Left ventricle myocardium superior (tissue), 1 donor: ENCODE measurements at regions not wholly inside any gene's neighbourhood (a gene's known extent, or its start where the extent isn't known, plus 50 kb on each side); places are given as distances from the start of the nearest gene placed in this dataset.

ENCODE experiments used
- ATAC-seq: fragments of 200-7000 bp; cut with Tn5 transposase; one replicate; pipeline ENCODE4 v1.9.1; 2020; ENCODE audit warnings: mild to moderate bottlenecking, moderate library complexity
- DNase-seq: peaks from one replicate; pipeline ENCODE4 v3.0.0-alpha.2; 2020
- intact Hi-C: fragments of 100-400 bp; cut with micrococcal nuclease; formaldehyde crosslinking; loops from one replicate; pipeline ENCODE4 v1.11.0; 2022
- donor health status: DM: no; HTN: yes; CAD: no; lungs with severe emphysema.

DNA sequence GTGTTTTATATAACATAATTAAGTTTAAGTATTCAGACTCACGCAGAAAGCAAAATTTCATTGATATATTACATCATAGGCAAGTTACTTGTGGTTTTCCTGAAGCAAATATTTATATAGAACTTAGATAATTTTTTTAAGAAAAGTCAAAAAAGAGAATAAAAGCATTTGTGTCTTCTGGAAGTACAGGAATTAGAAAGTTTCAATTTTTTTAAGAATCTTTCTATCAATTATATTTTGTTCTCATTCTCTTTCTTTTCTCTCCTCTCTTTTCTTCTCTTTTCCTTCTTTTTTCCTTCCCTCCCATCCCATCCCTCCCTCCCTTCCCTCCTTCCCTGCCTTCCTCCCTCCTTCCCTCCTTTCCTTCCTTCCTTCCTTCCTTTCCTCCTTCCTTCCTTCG is 120.7 kb upstream of the CDH8 start:
- ATAC-seq (no peak), DNase-seq (no peak)
- intact Hi-C loops, result no loop called here

DNA sequence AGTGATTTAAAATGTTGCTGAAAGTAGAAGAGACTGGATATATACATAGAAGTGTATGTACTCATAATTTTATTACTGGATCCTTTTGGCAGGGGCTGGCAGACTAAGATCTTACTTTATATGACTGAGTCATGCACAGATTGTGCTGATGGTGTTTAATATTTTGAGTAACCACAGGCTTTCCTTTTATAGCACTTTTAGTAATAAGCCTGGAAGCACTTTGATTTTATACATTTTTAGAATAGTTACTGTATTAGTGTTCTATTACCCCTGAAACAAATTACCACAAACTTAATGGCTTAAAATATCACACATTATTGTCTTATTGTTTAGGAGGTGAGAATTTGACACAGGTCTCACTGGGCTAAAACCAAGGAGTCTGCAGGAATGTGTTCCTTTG is 113.4 kb upstream of the CDH8 start:
- no peak for ATAC-seq
- DNase-seq, result no peak
- intact Hi-C loops, result no loop called here

DNA sequence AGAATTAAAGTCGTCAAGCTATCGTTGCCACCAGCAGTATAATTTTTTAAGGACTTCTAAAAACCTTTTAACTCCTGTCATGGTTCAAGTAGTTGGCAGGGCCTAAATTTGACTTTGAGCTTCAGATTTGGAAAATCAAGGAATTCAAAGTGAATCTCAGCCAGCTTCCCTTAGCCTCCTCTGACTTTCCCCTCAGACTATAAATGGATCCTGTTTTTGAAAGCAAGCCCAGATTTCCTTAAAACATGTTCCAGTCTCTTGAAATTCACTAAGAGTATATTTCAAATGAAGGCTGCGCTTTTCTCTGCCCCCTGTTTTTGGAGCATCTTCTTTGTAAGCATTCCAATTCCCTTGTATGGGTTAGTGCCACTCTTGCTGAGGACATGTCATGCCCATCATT is 101.8 kb upstream of the CDH8 start:
- DNase-seq (no peak), ATAC-seq (no peak)
- intact Hi-C loops, result no loop called here

DNA sequence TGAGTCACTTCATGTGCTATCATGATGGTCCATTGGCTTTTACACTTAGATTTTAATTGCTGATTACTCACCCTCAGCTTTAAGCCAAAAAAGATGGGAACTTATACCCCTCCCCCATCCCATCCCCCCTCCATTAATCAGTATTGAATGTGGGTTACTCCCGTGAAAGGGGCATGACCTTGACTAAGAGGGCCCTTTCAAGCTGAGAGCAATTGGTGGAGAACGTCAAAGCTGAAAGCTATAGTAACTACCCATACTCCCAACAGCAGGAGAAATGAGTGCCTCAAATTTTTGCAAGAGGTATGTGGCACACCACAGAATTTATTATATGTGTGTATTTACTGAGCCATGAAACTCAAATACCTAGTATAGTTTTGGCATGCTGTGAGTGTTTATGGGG is 99.7 kb upstream of the CDH8 start:
- DNase-seq (no peak), ATAC-seq (no peak)
- intact Hi-C loops, result no loop called here

GRCh38 chr16:62135446-62135845 is 99.2 kb upstream of the CDH8 start:
- ATAC-seq (no peak), DNase-seq (no peak)
- intact Hi-C loops, result no loop called here

DNA sequence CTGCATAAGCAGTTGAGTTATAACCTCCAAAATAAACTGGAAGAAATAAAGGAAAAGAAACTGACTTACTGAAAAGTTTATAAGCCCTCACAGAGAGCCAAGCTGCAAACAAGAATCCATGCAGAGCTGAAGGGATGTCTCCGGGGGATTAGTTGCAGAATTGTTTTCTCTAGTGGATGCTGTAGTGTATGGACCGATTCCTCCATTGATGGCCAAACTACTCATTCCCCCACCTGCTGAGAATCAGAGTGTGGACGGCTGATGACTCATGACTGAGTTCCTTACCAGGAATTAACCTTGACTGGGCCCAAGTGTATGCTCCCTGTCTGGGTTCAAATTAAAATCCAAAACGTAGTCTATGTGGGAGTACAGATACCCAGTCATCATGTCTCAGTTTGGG is 93.9 kb upstream of the CDH8 start:
- intact Hi-C loops, result no loop called here
- DNase-seq (no peak), ATAC-seq (no peak)

DNA sequence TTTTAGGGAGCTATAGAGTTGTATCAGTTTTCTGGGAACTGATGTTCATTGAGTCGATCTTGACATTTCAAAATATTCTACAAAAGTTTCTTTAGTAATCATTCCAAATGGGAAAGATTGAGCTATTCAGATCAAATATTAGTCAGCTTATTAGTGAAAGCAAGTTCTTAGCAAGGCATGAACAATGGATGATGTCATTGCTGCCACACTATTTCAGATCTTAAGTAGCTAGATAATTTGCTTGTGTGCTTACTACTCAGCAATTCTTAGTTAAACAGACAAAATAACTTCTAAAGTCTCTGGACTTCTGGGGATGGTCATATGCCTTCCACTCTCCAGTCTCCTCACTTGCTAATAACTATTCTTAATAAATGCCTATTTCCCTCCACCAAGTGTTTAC is 69.0 kb upstream of the CDH8 start:
- no peak for ATAC-seq
- DNase-seq, result no peak
- intact Hi-C loops, result no loop called here

DNA sequence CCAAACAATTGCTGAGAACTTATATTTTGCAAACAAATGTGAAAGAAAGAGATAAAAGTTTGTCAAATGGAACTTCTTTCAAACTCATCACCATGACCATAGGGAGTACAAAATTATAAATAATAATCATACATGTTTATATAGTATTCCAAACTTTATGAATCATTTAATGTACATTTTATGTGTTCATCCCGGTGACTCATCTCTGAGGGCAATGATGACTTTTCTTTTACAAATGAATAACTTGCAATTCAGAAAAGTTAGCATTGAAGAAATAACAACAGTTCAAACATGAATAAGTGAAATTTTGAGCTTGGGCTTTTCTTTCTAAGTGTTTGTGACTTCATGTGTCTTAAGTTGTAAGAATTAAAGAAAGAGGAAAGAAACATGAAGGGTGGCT is 66.3 kb upstream of the CDH8 start:
- ATAC-seq, result no peak
- intact Hi-C loops, result no loop called here
- no peak for DNase-seq

GRCh38 chr16:62100651-62101050 is 64.4 kb upstream of the CDH8 start:
- ATAC-seq, result no peak
- no peak for DNase-seq
- intact Hi-C loops, result no loop called here

DNA sequence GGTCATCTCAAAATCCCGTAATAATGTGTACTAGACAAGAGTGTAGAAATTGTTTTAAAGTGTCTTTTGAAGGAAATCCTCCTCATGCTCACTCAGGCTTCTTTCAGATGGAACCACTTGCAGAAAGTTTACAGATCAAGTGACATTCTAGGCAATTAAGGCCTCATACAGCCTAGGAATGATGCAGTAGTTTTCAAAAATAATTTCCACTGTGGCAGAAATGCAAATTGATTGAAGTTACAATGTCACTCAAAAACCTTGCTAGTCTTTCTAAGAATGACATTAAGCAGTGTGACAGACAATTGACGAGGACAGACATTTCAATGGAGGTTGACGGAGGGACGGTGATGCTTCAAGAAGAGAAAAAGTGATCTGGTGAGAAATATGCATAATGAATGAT is 53.5 kb upstream of the CDH8 start:
- intact Hi-C loops, result no loop called here
- no peak for DNase-seq
- ATAC-seq, result no peak

DNA sequence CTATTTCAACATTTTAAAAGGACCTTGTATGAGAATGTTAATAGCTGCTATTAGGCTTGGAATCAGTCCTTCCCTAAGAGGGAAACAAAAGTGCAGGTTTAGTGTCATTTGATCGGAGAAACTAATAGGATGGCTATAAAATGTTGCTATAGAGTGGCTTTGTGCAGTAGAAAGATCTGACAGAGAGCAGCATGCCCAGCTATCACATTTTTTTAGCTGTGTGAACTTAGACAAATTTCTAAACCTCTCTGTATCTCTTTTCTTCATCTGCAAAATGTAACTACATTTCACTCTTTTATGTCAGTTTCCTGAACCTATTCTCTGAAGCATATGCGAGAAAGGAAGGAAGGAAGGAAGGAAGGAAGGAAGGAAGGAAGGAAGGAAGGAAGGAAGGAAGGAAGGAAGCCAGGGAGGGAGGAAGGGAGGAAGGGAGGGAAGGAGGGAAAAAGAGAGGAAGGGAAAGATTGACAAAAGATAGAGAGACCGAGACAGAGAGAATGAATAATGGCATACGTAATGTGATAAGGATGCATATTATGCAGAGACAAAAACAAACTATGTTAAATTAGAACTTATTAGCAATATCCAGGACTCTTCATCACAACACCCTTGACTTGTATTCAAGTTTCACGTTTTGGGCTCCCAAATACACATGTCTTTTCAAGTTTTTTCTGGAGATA is 52.6 kb upstream of the CDH8 start:
- DNase-seq, result no peak
- intact Hi-C loops, result no loop called here

More for the DNA sequence above, 52.6 kb upstream of the CDH8 start:
- ATAC-seq, result no peak
